ENCODE measurements at regions not wholly inside any gene's neighbourhood (a gene's known extent, or its start where the extent isn't known, plus 50 kb on each side); places are given as distances from the start of the nearest gene placed in this dataset.

- TF ChIP-seq CTCF (IDR thresholded peaks at IDR 0.05) (no peak), SIN3A (IDR thresholded peaks at IDR 0.05; ENCODE audit: borderline replicate concordance, insufficient read depth, low read depth, low read length) (no peak), POLR2AphosphoS5 (IDR thresholded peaks at IDR 0.05; ENCODE audit: low read depth, low read length) (no peak), TCF7L2 (IDR thresholded peaks at IDR 0.05; ENCODE audit: low read depth, low read length) (no peak)
- TF ChIP-seq, protein P1, sequence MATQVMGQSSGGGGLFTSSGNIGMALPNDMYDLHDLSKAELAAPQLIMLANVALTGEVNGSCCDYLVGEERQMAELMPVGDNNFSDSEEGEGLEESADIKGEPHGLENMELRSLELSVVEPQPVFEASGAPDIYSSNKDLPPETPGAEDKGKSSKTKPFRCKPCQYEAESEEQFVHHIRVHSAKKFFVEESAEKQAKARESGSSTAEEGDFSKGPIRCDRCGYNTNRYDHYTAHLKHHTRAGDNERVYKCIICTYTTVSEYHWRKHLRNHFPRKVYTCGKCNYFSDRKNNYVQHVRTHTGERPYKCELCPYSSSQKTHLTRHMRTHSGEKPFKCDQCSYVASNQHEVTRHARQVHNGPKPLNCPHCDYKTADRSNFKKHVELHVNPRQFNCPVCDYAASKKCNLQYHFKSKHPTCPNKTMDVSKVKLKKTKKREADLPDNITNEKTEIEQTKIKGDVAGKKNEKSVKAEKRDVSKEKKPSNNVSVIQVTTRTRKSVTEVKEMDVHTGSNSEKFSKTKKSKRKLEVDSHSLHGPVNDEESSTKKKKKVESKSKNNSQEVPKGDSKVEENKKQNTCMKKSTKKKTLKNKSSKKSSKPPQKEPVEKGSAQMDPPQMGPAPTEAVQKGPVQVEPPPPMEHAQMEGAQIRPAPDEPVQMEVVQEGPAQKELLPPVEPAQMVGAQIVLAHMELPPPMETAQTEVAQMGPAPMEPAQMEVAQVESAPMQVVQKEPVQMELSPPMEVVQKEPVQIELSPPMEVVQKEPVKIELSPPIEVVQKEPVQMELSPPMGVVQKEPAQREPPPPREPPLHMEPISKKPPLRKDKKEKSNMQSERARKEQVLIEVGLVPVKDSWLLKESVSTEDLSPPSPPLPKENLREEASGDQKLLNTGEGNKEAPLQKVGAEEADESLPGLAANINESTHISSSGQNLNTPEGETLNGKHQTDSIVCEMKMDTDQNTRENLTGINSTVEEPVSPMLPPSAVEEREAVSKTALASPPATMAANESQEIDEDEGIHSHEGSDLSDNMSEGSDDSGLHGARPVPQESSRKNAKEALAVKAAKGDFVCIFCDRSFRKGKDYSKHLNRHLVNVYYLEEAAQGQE (IDR thresholded peaks at IDR 0.05; ENCODE audit: insufficient read depth in 1 of 2, low read depth in 2 of 2, low read length in 1 of 2) = no peak
Measured at GRCh38 chr1:79732950-79733349, 726.4 kb upstream of the ADGRL4 start.

All from Panc1 (cell line).